Loucy (cell line): ENCODE measurements at regions not wholly inside any gene's neighbourhood (a gene's known extent, or its start where the extent isn't known, plus 50 kb on each side); places are given as distances from the start of the nearest gene placed in this dataset.

Source experiments
- CTCF ChIP-seq: fragments of 200-600 bp; sonication (generic); conservative IDR thresholded peaks from 2 replicates; pipeline ENCODE4 v1.5.1; 2014; ENCODE audit warnings: mild to moderate bottlenecking, antibody characterized with exemption, low read length
- EZH2phosphoT487 ChIP-seq: fragments of 200-600 bp; IDR thresholded peaks from 2 replicates; pipeline ENCODE4 v1.6.1; 2018; ENCODE audit warnings: antibody characterized with exemption, mild to moderate bottlenecking, moderate library complexity, borderline replicate concordance

- TF ChIP-seq CTCF: no peak
- no peak for TF ChIP-seq EZH2phosphoT487
Measured at GRCh38 chr3:72547183-72547582, 301.1 kb downstream of the SHQ1 start.
